ENCODE measurements at regions not wholly inside any gene's neighbourhood (a gene's known extent, or its start where the extent isn't known, plus 50 kb on each side); places are given as distances from the start of the nearest gene placed in this dataset.
A peak's percentile ranks its signal among the peaks of the same experiment; 100 is the strongest.
"Not testable (repeated sequence)": the region's sequence is repeated elsewhere in the genome, so short reads cannot be mapped to it uniquely, and the experiment has no call there.

- intact Hi-C loops (cut with micrococcal nuclease): no loop called here
- Mint-ChIP-seq H3K4me3 (no peak overlapping the region), H3K27ac (no peak overlapping the region), H3K9me3 (peaks cover 0 to 7% (median 3%) of the 10 kb centered on the region in 8 donors), H3K36me3 (no peaks in the 10 kb centered on the region), H3K27me3 (no peaks in the 10 kb centered on the region), H3K4me1 (no peaks in the 10 kb centered on the region)
- Histone ChIP-seq H3K36me3 (ENCODE audit: insufficient read depth, low read length) (no peaks in the 10 kb centered on the region), H3K27ac (ENCODE audit: low read depth, low read length) (no peak overlapping the region), H3K4me1 (ENCODE audit: insufficient read depth, low read length) (no peaks in the 10 kb centered on the region), H3K4me3 (ENCODE audit: low read length in 2 of 2) (no peak overlapping the region), H3K9me3 (ENCODE audit: control insufficient read depth in 1 of 2, low read length in 2 of 2) (no peaks in the 10 kb centered on the region), H3K27me3 (ENCODE audit: insufficient read depth, low read length) (no peaks in the 10 kb centered on the region)
- DNase-seq: no peak
- CTCF ChIA-PET (ENCODE audit: partially characterized antibody): no interaction called here
- POLR2A ChIA-PET (ENCODE audit: partially characterized antibody): no interaction called here
Observed at GRCh38 chr4:31021008-31021407, 300.8 kb downstream of the PCDH7 start.

- Mint-ChIP-seq H3K4me3 (no peak overlapping the region), H3K27ac (peak overlapping the region in 1 of 7 donors; percentile 3), H3K4me1 (no peaks in the 10 kb centered on the region), H3K9me3 (peaks cover 0 to 9% (median 3%) of the 10 kb centered on the region in 8 donors), H3K36me3 (no peaks in the 10 kb centered on the region), H3K27me3 (no peaks in the 10 kb centered on the region)
- Histone ChIP-seq H3K4me3 (ENCODE audit: low read length in 2 of 2) (no peak overlapping the region), H3K36me3 (ENCODE audit: insufficient read depth, low read length) (no peaks in the 10 kb centered on the region), H3K9me3 (ENCODE audit: control insufficient read depth in 1 of 2, low read length in 2 of 2) (no peaks in the 10 kb centered on the region), H3K4me1 (ENCODE audit: insufficient read depth, low read length) (no peaks in the 10 kb centered on the region), H3K27ac (ENCODE audit: low read depth, low read length) (no peak overlapping the region), H3K27me3 (ENCODE audit: insufficient read depth, low read length) (no peaks in the 10 kb centered on the region)
- intact Hi-C loops (cut with micrococcal nuclease): no loop called here
- POLR2A ChIA-PET (ENCODE audit: partially characterized antibody): no interaction called here
- CTCF ChIA-PET (ENCODE audit: partially characterized antibody): no interaction called here
- no peak for DNase-seq
Observed at GRCh38 chr4:31022702-31023101, 302.5 kb downstream of the PCDH7 start.

- no peaks in the 10 kb centered on the region for H3K27me3 ChIP-seq (ENCODE audit: insufficient read depth, low read length)
- ChIA-PET POLR2A (ENCODE audit: partially characterized antibody) (no interaction called here), CTCF (ENCODE audit: partially characterized antibody) (no interaction called here)
- Mint-ChIP-seq H3K27ac (no peak overlapping the region), H3K36me3 (no peaks in the 10 kb centered on the region), H3K27me3 (no peaks in the 10 kb centered on the region), H3K4me1 (no peaks in the 10 kb centered on the region), H3K4me3 (no peak overlapping the region), H3K9me3 (peaks cover 0 to 9% (median 4%) of the 10 kb centered on the region in 8 donors)
- DNase-seq: no peak
- H3K4me1 ChIP-seq (ENCODE audit: insufficient read depth, low read length): no peaks in the 10 kb centered on the region
- intact Hi-C loops (cut with micrococcal nuclease): no loop called here
- H3K4me3 ChIP-seq (ENCODE audit: low read length in 2 of 2): no peak overlapping the region
- H3K27ac ChIP-seq (ENCODE audit: low read depth, low read length): no peak overlapping the region
- no peaks in the 10 kb centered on the region for H3K36me3 ChIP-seq (ENCODE audit: insufficient read depth, low read length)
- no peaks in the 10 kb centered on the region for H3K9me3 ChIP-seq (ENCODE audit: control insufficient read depth in 1 of 2, low read length in 2 of 2)
Observed at GRCh38 chr4:31023109-31023508, 302.9 kb downstream of the PCDH7 start.

GRCh38 chr4:31023742-31024141, 303.6 kb downstream of the PCDH7 start:
- Histone ChIP-seq H3K4me3 (ENCODE audit: low read length in 2 of 2) (no peak overlapping the region), H3K9me3 (ENCODE audit: control insufficient read depth in 1 of 2, low read length in 2 of 2) (no peaks in the 10 kb centered on the region), H3K36me3 (ENCODE audit: insufficient read depth, low read length) (no peaks in the 10 kb centered on the region), H3K27me3 (ENCODE audit: insufficient read depth, low read length) (no peaks in the 10 kb centered on the region), H3K27ac (ENCODE audit: low read depth, low read length) (no peak overlapping the region), H3K4me1 (ENCODE audit: insufficient read depth, low read length) (no peaks in the 10 kb centered on the region)
- POLR2A ChIA-PET (ENCODE audit: partially characterized antibody): no interaction called here
- no peak for DNase-seq
- Mint-ChIP-seq H3K27ac (no peak overlapping the region), H3K4me1 (no peaks in the 10 kb centered on the region), H3K36me3 (no peaks in the 10 kb centered on the region), H3K27me3 (no peaks in the 10 kb centered on the region), H3K9me3 (peaks cover 0 to 9% (median 3%) of the 10 kb centered on the region in 8 donors), H3K4me3 (no peak overlapping the region)
- intact Hi-C loops (cut with micrococcal nuclease): no loop called here
- CTCF ChIA-PET (ENCODE audit: partially characterized antibody): no interaction called here

- H3K4me3 ChIP-seq (ENCODE audit: low read length in 2 of 2); H3K27ac Mint-ChIP-seq; DNase-seq; H3K27me3 ChIP-seq (ENCODE audit: insufficient read depth, low read length); H3K9me3 ChIP-seq (ENCODE audit: control insufficient read depth in 1 of 2, low read length in 2 of 2); CTCF ChIA-PET (ENCODE audit: partially characterized antibody); H3K36me3 ChIP-seq (ENCODE audit: insufficient read depth, low read length); H3K27me3 Mint-ChIP-seq; H3K27ac ChIP-seq (ENCODE audit: low read depth, low read length); H3K36me3 Mint-ChIP-seq; intact Hi-C loops (cut with micrococcal nuclease); H3K4me1 Mint-ChIP-seq; H3K4me1 ChIP-seq (ENCODE audit: insufficient read depth, low read length); H3K9me3 Mint-ChIP-seq; H3K4me3 Mint-ChIP-seq; POLR2A ChIA-PET (ENCODE audit: partially characterized antibody): not testable (repeated sequence)
Observed at GRCh38 chr4:31024781-31025180, 304.6 kb downstream of the PCDH7 start.

GRCh38 chr4:31026256-31026655, 306.1 kb downstream of the PCDH7 start:
- H3K36me3 Mint-ChIP-seq: no peaks in the 10 kb centered on the region
- no peak overlapping the region for H3K4me3 Mint-ChIP-seq
- H3K9me3 Mint-ChIP-seq: peaks cover 0 to 11% (median 5%) of the 10 kb centered on the region in 8 donors
- no peaks in the 10 kb centered on the region for H3K27me3 ChIP-seq (ENCODE audit: insufficient read depth, low read length)
- H3K4me1 Mint-ChIP-seq: no peaks in the 10 kb centered on the region
- H3K27me3 Mint-ChIP-seq: no peaks in the 10 kb centered on the region
- CTCF ChIA-PET (ENCODE audit: partially characterized antibody): no interaction called here
- H3K36me3 ChIP-seq (ENCODE audit: insufficient read depth, low read length): no peaks in the 10 kb centered on the region
- no peaks in the 10 kb centered on the region for H3K9me3 ChIP-seq (ENCODE audit: control insufficient read depth in 1 of 2, low read length in 2 of 2)
- no peak for DNase-seq
- H3K4me3 ChIP-seq (ENCODE audit: low read length in 2 of 2): no peak overlapping the region
- H3K4me1 ChIP-seq (ENCODE audit: insufficient read depth, low read length): no peaks in the 10 kb centered on the region
- no peak overlapping the region for H3K27ac ChIP-seq (ENCODE audit: low read depth, low read length)
- intact Hi-C loops (cut with micrococcal nuclease): no loop called here
- POLR2A ChIA-PET (ENCODE audit: partially characterized antibody): no interaction called here
- H3K27ac Mint-ChIP-seq: no peak overlapping the region

GRCh38 chr4:31034550-31034949, 314.4 kb downstream of the PCDH7 start:
- Histone ChIP-seq H3K27me3 (ENCODE audit: insufficient read depth, low read length) (no peaks in the 10 kb centered on the region), H3K4me1 (ENCODE audit: insufficient read depth, low read length) (no peaks in the 10 kb centered on the region), H3K27ac (ENCODE audit: low read depth, low read length) (no peak overlapping the region), H3K36me3 (ENCODE audit: insufficient read depth, low read length) (no peaks in the 10 kb centered on the region), H3K4me3 (ENCODE audit: low read length in 2 of 2) (no peak overlapping the region), H3K9me3 (ENCODE audit: control insufficient read depth in 1 of 2, low read length in 2 of 2) (no peaks in the 10 kb centered on the region)
- no peak for DNase-seq
- Mint-ChIP-seq H3K4me1 (no peaks in the 10 kb centered on the region), H3K27ac (no peak overlapping the region), H3K27me3 (no peaks in the 10 kb centered on the region), H3K4me3 (no peak overlapping the region), H3K9me3 (peaks cover 0 to 17% (median 3%) of the 10 kb centered on the region in 8 donors), H3K36me3 (no peaks in the 10 kb centered on the region)
- intact Hi-C loops (cut with micrococcal nuclease): no loop called here
- CTCF ChIA-PET (ENCODE audit: partially characterized antibody): no interaction called here
- POLR2A ChIA-PET (ENCODE audit: partially characterized antibody): no interaction called here

- H3K27ac Mint-ChIP-seq: no peak overlapping the region
Observed at GRCh38 chr4:31035761-31036160, 315.6 kb downstream of the PCDH7 start.

More at GRCh38 chr4:31035761-31036160, 315.6 kb downstream of the PCDH7 start:
- Mint-ChIP-seq H3K27me3 (no peaks in the 10 kb centered on the region), H3K4me3 (no peak overlapping the region), H3K9me3 (peaks cover 0 to 17% (median 5%) of the 10 kb centered on the region in 8 donors), H3K4me1 (no peaks in the 10 kb centered on the region), H3K36me3 (no peaks in the 10 kb centered on the region)
- CTCF ChIA-PET (ENCODE audit: partially characterized antibody): no interaction called here
- no peak for DNase-seq
- no peak overlapping the region for H3K4me3 ChIP-seq (ENCODE audit: low read length in 2 of 2)
- no peaks in the 10 kb centered on the region for H3K9me3 ChIP-seq (ENCODE audit: control insufficient read depth in 1 of 2, low read length in 2 of 2)
- POLR2A ChIA-PET (ENCODE audit: partially characterized antibody): no interaction called here
- intact Hi-C loops (cut with micrococcal nuclease): no loop called here
- no peaks in the 10 kb centered on the region for H3K4me1 ChIP-seq (ENCODE audit: insufficient read depth, low read length)
- no peak overlapping the region for H3K27ac ChIP-seq (ENCODE audit: low read depth, low read length)
- H3K36me3 ChIP-seq (ENCODE audit: insufficient read depth, low read length): no peaks in the 10 kb centered on the region
- H3K27me3 ChIP-seq (ENCODE audit: insufficient read depth, low read length): no peaks in the 10 kb centered on the region
